Esophagus squamous epithelium (tissue), 5 donors: ENCODE measurements at regions not wholly inside any gene's neighbourhood (a gene's known extent, or its start where the extent isn't known, plus 50 kb on each side); places are given as distances from the start of the nearest gene placed in this dataset.

ENCODE experiments used
- DNase-seq: peaks from one replicate; lab custom pipeline; 2025; lab: John Stamatoyannopoulos, UW
- H3K27ac ChIP-seq, 4 donors: fragments of 200-600 bp; sonication (generic); one replicate each; pipeline ENCODE4 v1.5.1; 2016 to 2019; ENCODE audit warnings: mild to moderate bottlenecking in 1 of 4
- H3K27me3 ChIP-seq, 4 donors: fragments of 200-600 bp; sonication (generic); 1 replicate in 3 of 4; 2 replicates in 1 of 4; pipeline versions ENCODE4 v1.5.1 to v1.6.0; 2017 to 2021; ENCODE audit warnings: antibody characterized with exemption in 1 of 4
- H3K36me3 ChIP-seq, 3 donors: fragments of 200-600 bp; sonication (generic); one replicate each; pipeline ENCODE4 v1.5.1; 2016 to 2019
- H3K4me1 ChIP-seq, 3 donors: fragments of 200-600 bp; sonication (generic); one replicate each; pipeline ENCODE4 v1.5.1; 2017 to 2019
- H3K4me3 ChIP-seq, 4 donors: fragments of 200-600 bp; sonication (generic); 1 replicate in 3 of 4; 2 replicates in 1 of 4; pipeline ENCODE4 v1.5.1; 2016 to 2019; ENCODE audit warnings: mild to moderate bottlenecking in 2 of 4, moderate library complexity in 1 of 4
- H3K9me3 ChIP-seq, 3 donors: fragments of 200-600 bp; sonication (generic); one replicate each; pipeline ENCODE4 v1.5.1; 2016 to 2019
- POLR2A ChIP-seq, 4 donors: fragments of 450-650 bp; IDR thresholded peaks; one replicate each; pipeline ENCODE4 v1.6.1; 2017; ENCODE audit warnings: antibody characterized with exemption in 4 of 4, mild to moderate bottlenecking in 4 of 4, moderate library complexity in 3 of 4
- WGBS, 2 donors: methylation state at CpG; one replicate each; pipeline ENCODE4 v1.1.5; 2018; 5-methylcytosine and 5-hydroxymethylcytosine counted together
- intact Hi-C: fragments of 100-400 bp; cut with DNase I; formaldehyde crosslinking; loops from one replicate; pipeline ENCODE4 v1.15.0; 2022
- TF ChIP-seq, protein P1 (sequence below), 6 experiments: fragments of 450-650 bp in 4 of 6; fragments of 200-600 bp in 2 of 6; sonication (generic) in 2 of 6; IDR thresholded peaks; one replicate each; pipeline ENCODE4 v1.5.1; 2016 to 2019; ENCODE audit warnings: antibody characterized with exemption in 6 of 6, mild to moderate bottlenecking in 4 of 6, moderate library complexity in 4 of 6
- donor health status: DM: yes; HTN: yes; CAD: no.

DNA sequence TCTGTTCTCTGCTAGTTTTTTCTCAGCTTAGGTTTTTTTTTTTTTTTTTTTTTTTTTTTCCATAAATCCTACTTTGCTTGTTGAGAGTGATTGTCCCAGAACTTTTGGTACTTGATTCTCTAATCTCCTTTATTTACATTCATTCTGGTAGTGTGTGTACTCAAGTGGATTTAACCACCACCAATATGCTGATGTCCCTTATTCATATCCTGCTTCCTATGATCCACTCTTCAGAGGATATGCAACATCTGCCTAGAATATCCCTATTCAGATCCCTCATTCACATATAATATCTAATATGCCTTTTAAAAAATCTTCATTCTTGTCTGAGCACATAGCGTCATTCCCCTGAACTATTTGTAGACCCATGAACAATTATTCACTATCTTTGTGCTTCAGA lies 342.9 kb downstream of the VGLL3 start:
- intact Hi-C loops = no loop called here
- no peak for DNase-seq

DNA sequence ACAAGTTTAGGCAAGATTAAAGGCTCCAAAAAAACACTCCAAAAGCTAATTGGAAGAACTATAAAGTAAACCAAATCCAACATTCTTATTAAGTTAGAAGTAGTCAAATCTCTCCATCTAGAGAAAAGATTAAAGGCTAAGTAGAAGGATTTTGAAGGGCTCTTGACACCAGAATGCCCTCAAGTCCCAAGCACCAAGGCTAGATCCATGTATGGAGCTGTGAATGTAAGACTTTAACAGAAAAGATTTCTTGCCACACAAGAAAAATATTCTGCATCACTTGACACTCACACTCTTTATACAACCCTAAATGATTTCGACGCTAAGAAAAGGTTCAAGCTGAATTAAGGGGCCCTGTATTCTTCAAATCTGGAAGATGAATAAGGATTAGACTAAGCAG lies 345.2 kb downstream of the VGLL3 start:
- no peaks in the 10 kb centered on the region for H3K27me3 ChIP-seq
- 39 to 49% methylated on average over 2 of the region's 2 CpGs for WGBS, 2 donors
- H3K4me1 ChIP-seq = no peaks in the 10 kb centered on the region
- no peak overlapping the region for H3K4me3 ChIP-seq
- H3K9me3 ChIP-seq = no peaks in the 10 kb centered on the region
- no peak for DNase-seq
- H3K27ac ChIP-seq = no peak overlapping the region
- TF ChIP-seq, protein P1, sequence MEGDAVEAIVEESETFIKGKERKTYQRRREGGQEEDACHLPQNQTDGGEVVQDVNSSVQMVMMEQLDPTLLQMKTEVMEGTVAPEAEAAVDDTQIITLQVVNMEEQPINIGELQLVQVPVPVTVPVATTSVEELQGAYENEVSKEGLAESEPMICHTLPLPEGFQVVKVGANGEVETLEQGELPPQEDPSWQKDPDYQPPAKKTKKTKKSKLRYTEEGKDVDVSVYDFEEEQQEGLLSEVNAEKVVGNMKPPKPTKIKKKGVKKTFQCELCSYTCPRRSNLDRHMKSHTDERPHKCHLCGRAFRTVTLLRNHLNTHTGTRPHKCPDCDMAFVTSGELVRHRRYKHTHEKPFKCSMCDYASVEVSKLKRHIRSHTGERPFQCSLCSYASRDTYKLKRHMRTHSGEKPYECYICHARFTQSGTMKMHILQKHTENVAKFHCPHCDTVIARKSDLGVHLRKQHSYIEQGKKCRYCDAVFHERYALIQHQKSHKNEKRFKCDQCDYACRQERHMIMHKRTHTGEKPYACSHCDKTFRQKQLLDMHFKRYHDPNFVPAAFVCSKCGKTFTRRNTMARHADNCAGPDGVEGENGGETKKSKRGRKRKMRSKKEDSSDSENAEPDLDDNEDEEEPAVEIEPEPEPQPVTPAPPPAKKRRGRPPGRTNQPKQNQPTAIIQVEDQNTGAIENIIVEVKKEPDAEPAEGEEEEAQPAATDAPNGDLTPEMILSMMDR (IDR thresholded peaks at IDR 0.05) = no peak
- no peak for TF ChIP-seq POLR2A (IDR thresholded peaks at IDR 0.05)
- no peaks in the 10 kb centered on the region for H3K36me3 ChIP-seq
- intact Hi-C loops = no loop called here

More for the DNA sequence above, 342.9 kb downstream of the VGLL3 start:
- no peaks in the 10 kb centered on the region for H3K27me3 ChIP-seq
- no peak overlapping the region for H3K27ac ChIP-seq
- no peaks in the 10 kb centered on the region for H3K36me3 ChIP-seq
- no peaks in the 10 kb centered on the region for H3K9me3 ChIP-seq
- 63 to 76% methylated on average over 1 of the region's 1 CpG for WGBS, 2 donors
- TF ChIP-seq POLR2A (IDR thresholded peaks at IDR 0.05) = no peak
- no peak overlapping the region for H3K4me3 ChIP-seq
- H3K4me1 ChIP-seq = no peaks in the 10 kb centered on the region

DNA sequence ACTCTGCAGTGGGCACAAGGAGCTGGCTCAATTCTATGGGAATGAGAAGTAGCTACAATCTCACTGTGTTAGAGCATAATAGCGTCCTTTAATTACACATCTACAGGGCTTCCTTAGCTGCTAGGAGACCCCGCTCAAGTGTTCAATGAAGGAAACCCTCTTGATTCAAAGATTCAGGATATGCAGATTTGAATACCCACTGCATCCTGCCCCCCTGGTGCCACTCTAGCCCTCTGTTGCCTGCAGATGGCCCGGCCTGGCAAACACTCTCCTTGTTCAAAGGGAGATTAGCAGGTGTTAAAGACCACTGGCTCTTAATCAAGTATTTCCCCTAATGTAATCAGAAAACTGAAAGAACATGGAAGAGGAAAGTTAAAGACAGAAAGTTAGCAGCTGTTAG lies 356.6 kb downstream of the VGLL3 start:
- H3K36me3 ChIP-seq = no peaks in the 10 kb centered on the region
- DNase-seq = no peak
- no peak overlapping the region for H3K27ac ChIP-seq
- intact Hi-C loops = no loop called here
- H3K4me1 ChIP-seq = no peaks in the 10 kb centered on the region
- WGBS, 2 donors = 50 to 76% methylated on average over 1 to 3 of the region's 3 CpGs
- H3K4me3 ChIP-seq = no peak overlapping the region
- TF ChIP-seq, protein P1 (IDR thresholded peaks at IDR 0.05) = no peak
- TF ChIP-seq POLR2A (IDR thresholded peaks at IDR 0.05) = no peak
- no peaks in the 10 kb centered on the region for H3K9me3 ChIP-seq
- H3K27me3 ChIP-seq = no peaks in the 10 kb centered on the region

DNA sequence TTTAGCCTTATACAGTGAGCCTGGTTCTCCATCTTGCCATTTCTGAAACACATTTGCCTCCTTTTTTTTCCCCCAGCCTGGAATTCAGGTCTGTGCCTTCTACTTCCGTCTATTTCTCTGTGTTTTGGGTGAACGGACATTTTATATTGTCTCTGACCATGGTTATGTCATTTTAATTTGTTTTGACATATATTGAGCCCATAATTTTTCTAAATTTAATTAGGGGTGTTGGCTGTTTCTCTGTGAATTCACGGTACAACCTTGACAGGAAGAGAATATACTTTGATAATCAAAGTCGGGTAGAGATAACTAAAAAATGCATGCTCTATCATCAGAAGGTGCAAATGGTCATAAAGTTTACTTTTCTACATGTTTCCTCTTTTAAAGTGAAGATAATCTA lies 361.4 kb downstream of the VGLL3 start:
- no peak overlapping the region for H3K4me3 ChIP-seq
- no peaks in the 10 kb centered on the region for H3K9me3 ChIP-seq
- no peak for DNase-seq
- no peaks in the 10 kb centered on the region for H3K27me3 ChIP-seq
- no peaks in the 10 kb centered on the region for H3K4me1 ChIP-seq
- TF ChIP-seq, protein P1 (IDR thresholded peaks at IDR 0.05) = no peak
- no peak for TF ChIP-seq POLR2A (IDR thresholded peaks at IDR 0.05)
- 62 to 74% methylated on average over 4 of the region's 4 CpGs for WGBS, 2 donors
- no peak overlapping the region for H3K27ac ChIP-seq
- H3K36me3 ChIP-seq = no peaks in the 10 kb centered on the region
- intact Hi-C loops = no loop called here

DNA sequence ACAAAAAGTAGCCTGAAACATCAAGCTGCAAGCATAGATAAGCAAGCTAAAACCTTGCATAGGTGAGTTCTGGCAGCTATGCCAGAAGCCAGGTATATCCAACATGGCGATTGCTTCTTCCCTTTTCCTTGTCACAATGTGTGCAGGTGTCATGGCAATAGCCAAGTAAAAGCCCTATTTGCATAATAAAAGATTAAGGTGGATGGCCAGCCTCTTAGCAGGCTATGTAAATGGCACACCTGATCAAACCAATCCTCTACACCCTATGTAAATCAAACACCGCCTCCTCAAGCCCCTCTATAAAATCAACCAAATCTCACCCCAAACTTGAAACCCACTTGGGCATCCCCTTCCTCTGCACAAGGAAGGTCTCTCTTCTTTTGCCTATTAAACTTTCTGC lies 366.8 kb downstream of the VGLL3 start:
- Histone ChIP-seq H3K4me3 (no peak overlapping the region), H3K27ac (no peak overlapping the region), H3K9me3 (peaks cover 0 to 4% (median 0%) of the 10 kb centered on the region in 3 donors), H3K4me1 (no peaks in the 10 kb centered on the region), H3K36me3 (no peaks in the 10 kb centered on the region), H3K27me3 (no peaks in the 10 kb centered on the region)
- DNase-seq = no peak
- TF ChIP-seq, protein P1 (IDR thresholded peaks at IDR 0.05) = no peak
- no peak for TF ChIP-seq POLR2A (IDR thresholded peaks at IDR 0.05)
- 78 to 79% methylated on average over 2 of the region's 2 CpGs for WGBS, 2 donors
- intact Hi-C loops = no loop called here

DNA sequence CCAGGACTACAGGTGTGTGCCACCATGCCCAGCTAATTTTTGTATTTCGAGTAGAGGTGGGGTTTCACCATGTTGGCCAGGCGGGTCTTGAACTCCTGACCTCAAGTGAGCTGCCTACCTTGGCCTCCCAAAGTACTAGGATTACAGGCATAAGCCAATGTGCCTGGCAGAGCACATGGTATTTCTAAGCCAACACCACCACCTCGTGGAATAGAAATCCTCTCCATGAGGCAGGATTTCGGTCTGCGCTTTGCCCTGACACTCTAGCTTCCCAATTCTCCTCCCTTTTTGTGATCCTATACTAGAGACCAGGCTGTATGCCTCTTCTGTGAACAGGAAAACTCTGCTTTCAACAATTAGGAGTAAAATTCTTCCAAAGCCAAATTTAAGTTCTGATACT lies 372.2 kb downstream of the VGLL3 start:
- Histone ChIP-seq H3K9me3 (peaks cover 0 to 7% (median 0%) of the 10 kb centered on the region in 3 donors), H3K4me3 (no peak overlapping the region), H3K36me3 (no peaks in the 10 kb centered on the region), H3K27ac (no peak overlapping the region), H3K4me1 (no peaks in the 10 kb centered on the region), H3K27me3 (no peaks in the 10 kb centered on the region)
- intact Hi-C loops = no loop called here
- TF ChIP-seq, protein P1 (IDR thresholded peaks at IDR 0.05) = no peak
- WGBS, 2 donors = 67 to 69% methylated on average over 3 of the region's 5 CpGs
- no peak for DNase-seq
